NCI-H524 treated with DMSO at 0.1 percent for 48 hours (cell line): ENCODE measurements at regions not wholly inside any gene's neighbourhood (a gene's known extent, or its start where the extent isn't known, plus 50 kb on each side); places are given as distances from the start of the nearest gene placed in this dataset.
A peak's percentile ranks its signal among the peaks of the same experiment; 100 is the strongest.
"Not testable (repeated sequence)": the region's sequence is repeated elsewhere in the genome, so short reads cannot be mapped to it uniquely, and the experiment has no call there.

Experiments
- DNase-seq: peaks from one replicate; lab custom pipeline; 2025; lab: John Stamatoyannopoulos, UW

- DNase-seq = peak; percentile 96
Measured at GRCh38 chr14:61602003-61602732, 93.1 kb upstream of the HIF1A start.

GRCh38 chr14:61602733-61603077, 92.6 kb upstream of the HIF1A start:
- peak; percentile 70 for DNase-seq

GRCh38 chr14:61603736-61604135, 91.6 kb upstream of the HIF1A start:
- DNase-seq = no peak

DNA sequence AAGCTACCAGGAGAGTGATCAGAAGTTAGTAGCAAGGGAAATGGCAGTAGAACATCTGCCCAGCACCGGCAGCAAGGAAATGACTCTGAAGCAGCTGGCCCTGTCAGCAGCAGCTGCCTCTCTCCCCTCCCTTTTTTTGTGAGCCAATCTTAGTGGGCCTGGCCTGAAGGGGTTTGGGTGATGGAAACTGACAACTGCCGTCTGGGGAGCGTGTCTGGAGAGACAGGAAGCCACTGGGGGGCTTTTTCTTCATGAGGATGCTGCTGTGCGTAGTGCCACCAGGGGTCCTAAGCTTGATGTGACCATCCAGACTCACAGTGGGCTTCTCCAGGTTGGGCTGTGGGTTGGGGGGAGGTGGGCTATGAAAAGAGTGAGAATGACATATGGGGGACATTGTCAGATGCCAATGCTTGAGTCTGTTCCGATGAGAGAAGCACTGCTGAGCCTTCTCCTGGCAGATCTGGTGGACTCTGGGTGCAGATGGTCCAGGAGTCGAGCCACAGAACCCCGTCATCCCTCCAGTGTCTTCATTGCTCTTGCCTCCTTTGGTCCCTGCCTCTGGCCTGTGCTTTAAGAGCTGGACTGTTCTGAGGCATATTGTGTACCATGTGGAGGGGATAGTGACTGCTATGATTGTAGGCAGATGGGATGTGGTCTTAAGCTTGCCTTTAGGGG, 87.6 kb upstream of the HIF1A start:
- peak; percentile 95 for DNase-seq

- DNase-seq = no peak
Measured at GRCh38 chr14:61608245-61609165, 86.8 kb upstream of the HIF1A start.

DNA sequence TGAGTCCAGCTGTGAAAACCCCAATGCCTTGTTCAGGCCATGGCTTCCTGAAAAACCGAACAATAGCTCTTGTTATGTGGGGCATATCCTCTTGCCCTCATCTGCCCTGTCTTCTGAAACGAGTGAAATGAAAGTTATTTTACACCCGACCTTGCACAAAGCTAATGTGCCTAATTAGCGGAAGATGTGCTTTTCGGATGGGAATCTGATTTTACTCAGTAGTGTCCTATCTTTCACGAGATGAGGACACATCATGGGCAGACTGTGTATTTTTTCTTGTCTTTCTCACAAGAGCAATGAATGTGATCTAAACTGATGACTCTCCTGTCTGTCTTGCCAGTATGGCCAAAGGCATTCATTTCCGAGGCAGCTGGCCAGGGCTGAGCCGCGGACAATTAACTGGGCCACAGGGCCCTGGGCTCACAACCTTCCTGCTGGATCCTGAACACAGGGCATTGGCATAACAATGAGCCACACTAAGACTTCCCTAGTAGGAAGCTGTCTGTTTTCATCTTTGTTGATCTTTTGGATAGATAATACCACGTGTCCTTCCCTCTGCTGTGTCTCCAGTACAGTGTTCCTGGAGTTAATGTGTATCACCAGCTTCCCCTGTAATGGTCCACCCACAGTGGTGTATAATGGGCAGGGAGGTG, 86.0 kb upstream of the HIF1A start:
- DNase-seq = no peak

DNA sequence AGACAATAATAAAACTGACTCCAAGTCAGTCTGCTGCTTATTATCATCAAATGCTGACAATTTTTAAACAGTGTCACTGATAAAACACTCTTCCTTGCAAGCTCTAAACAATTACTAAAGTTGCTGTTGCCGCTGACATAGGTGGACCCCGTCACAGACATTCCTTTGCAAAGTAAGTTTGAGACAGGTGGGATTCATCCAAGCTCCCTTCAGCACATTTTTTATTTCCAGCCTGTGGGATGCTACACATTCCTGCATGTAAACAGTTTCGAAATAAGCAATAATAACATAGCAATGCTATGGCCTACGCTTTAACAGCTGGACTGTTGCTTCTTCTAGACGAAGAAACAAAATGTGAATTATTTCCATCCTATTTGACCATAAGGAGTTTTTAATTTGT, 85.4 kb upstream of the HIF1A start:
- no peak for DNase-seq

DNA sequence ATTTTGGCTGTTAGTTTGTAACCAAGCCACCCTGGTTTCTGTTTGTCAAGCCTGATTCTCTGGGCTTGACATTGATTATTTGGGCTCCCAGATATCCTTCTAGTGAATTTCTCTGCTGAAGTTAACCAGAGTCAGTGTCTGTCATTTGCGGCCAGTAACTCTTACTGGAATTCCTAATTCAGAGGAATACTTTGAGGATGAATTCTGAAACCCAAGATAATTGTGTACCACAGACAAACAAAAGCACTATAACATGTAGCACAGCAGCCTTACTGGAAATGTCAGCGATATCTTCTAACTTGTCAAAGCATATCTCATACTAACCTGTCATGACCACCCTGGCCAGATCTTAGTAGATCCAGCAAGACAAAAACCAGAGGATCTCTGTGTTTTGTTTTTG, 84.4 kb upstream of the HIF1A start:
- no peak for DNase-seq

DNA sequence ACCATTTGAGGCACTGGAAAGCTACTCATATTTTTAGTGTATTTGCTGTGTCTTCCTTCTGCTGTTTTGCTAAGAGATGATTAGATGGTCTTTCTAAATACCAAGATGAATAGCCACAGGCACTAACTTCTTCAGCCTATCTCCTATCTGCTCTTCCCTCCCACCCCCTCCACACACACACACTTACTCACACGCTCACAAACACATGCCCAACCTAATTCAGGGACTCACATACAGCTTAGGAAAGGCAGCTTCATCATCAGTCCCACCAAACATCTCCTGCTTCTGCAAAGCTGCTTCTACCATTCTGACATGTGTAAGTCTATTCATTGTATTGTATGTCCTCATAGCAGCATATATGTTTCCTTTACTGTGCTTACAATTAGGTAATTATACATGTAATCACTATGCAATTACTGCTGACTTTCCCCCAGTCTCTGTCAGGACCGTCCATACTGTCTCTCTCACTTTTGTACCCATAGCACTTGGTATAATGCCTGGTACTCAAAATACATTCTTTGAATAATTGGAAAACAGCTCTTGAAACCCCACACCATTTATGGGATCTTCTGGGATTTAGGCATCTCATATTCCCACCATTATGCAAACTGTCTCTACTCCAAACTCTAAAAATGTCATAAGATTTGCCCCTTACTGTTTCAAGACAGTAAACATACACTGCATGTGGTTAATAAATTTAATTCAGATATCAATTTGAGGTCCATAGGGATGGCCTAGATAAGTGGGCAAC, 83.3 kb upstream of the HIF1A start:
- DNase-seq = peak; percentile 42

- not testable (repeated sequence) for DNase-seq
Measured at GRCh38 chr14:61613006-61613405, 82.3 kb upstream of the HIF1A start.

DNA sequence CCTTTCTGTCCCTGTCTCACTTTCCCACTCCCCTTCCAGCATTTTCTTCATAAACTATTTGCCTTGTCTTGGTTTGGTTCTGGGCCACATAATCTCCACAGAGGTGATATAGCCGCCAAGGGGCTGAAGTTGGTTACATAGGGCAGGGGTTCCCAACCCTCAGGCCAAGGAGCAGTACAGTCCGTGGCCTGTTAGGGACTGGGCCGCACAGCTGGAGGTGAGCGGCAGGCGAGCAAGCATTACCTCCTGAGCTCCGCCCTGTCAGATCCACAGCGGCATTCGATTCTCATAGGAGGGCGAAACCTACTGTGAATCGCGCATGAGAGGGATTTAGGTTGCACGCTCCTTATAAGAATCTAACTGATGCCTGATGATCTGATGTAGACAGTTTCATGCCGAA, 80.6 kb upstream of the HIF1A start:
- no peak for DNase-seq

GRCh38 chr14:61615743-61616523, 79.4 kb upstream of the HIF1A start:
- DNase-seq = no peak

DNA sequence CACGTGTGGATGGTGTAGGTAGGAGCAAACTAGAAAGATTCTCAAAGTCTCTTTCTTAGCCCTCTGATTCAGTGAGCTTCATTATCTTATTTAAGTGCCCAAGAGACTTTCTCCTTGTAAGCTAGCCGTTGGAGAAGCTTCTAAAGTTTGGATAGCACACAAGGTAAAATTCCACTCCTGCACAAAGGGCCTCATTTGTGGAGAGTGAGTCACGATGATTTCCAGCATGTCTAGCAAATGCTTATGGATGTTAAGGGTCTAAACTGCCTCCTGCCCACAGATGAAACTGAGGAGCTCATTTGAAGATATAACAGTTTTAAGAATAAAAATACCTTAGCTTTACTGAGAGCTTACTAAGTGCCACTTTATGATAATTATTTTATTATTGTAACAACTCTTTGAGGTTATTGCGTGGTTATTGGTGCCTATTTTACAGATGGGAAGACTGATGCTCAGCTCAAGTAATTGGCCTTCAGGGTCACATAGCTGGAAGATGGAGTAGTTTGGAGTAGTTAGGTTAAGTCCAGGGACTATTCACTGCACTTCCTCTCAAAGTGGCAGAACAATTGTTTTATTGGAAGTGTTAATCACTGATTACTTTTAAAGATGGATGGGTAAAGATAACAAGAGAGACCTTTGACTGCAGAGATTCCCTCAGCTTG, 78.7 kb upstream of the HIF1A start:
- no peak for DNase-seq

DNA sequence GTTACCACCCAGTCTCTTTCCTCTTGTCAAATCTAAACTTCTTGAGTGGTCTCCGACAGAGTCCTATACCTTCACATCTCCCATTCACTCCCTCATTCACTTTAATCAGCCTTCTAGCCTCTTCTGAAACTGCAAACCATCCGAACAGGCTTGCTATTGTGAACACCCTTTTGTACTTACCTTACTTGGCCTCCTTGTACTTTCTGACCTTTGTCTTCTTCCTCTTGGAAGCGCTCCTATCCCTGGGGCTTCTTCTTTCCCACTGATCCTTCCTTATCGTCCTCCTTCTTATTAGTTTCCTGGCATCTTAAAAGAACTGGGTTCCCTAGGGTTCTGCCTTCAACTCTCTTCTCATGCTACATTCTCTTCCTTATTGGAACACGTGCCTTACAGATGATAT, 76.9 kb upstream of the HIF1A start:
- DNase-seq = no peak

DNA sequence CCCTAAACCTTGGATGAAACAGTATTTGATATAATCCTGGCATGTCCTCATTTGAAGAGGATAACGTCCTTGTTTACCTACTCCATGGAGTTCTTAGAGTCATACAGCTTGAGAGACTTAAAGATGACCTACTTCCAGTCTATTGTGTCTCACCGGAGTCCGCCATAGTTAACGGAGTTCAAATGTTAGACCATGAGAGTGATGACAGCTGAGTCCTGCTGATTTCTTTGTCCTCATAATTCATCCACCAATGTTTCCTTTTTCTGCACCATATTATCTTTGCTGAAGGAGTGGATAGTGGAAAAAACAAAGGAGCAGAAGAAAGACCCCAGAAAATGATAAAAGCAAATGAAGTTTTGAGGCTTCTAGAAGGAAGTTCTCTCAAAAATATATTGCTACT, 75.8 kb upstream of the HIF1A start:
- DNase-seq = no peak

DNA sequence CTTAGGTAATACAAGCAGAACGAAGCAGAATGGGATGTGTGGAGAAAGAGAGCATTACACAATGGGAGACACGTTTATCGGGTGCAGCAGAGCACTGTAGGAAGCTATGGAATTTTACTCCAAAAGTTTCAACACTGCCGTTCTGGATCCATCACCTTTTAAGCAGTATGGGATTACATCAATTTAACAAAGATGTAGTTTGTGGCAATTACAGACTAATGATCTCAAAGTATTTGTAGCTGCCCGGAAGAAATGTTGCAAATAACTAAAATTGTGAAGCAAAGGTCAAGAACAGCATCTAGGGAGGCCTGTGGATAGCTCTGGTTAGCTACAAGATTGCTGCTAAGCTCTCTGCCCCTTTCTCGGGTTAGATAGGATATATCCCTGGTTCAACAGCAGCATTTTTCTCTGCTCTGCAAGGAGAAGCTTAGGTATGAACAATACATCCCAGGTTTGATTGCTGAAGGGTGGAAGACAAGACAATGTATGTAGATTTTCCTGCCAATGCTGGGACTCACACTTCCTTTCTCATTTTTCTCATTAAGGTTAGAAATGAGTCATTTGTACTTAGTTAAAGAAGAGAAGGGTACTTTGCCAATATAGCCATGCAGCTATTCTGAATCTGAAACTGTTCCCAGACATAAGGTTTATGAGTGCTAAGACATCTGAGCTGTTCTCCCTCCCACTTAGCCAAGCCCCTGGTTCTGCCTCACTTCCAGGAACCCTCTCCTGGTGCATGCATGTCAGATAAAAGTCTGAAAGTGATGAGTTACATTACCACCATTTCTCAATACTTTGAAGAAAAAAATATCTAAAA, 75.0 kb upstream of the HIF1A start:
- DNase-seq = no peak

GRCh38 chr14:61621444-61621843, 73.9 kb upstream of the HIF1A start:
- DNase-seq = no peak

- DNase-seq = no peak
Measured at GRCh38 chr14:61622051-61622450, 73.3 kb upstream of the HIF1A start.

DNA sequence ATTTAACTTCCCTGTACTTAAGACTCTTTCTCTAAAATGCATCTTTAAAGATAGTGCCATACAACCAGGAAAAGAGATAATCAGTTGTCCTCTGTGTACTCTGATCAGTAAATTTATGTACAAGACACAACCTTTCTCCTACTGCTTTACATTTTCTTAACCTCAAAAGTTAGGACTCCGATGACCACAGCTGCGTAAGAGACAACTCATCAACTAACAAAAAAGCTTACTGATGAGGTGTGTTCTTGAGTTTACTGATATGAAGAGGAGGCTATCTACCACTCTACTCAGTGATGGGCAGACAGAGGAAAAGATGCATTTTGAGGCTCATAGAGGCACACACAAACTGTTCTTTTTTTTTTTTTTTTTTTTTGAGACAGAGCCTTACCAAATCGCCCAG, 71.4 kb upstream of the HIF1A start:
- no peak for DNase-seq
